Lower leg skin (tissue), 3 donors: ENCODE measurements at regions not wholly inside any gene's neighbourhood (a gene's known extent, or its start where the extent isn't known, plus 50 kb on each side); places are given as distances from the start of the nearest gene placed in this dataset.

Source experiments
- POLR2A ChIP-seq, 2 donors: fragments of 450-650 bp; IDR thresholded peaks; one replicate each; pipeline ENCODE4 v1.6.1; 2016 to 2017; ENCODE audit warnings: antibody characterized with exemption in 2 of 2, mild to moderate bottlenecking in 1 of 2, moderate library complexity in 1 of 2
- TF ChIP-seq, protein P1 (sequence below), 3 donors: fragments of 450-650 bp; IDR thresholded peaks; one replicate each; pipeline ENCODE4 v1.5.1; 2016; ENCODE audit warnings: antibody characterized with exemption in 3 of 3, mild to moderate bottlenecking in 3 of 3, moderate library complexity in 2 of 3

DNA sequence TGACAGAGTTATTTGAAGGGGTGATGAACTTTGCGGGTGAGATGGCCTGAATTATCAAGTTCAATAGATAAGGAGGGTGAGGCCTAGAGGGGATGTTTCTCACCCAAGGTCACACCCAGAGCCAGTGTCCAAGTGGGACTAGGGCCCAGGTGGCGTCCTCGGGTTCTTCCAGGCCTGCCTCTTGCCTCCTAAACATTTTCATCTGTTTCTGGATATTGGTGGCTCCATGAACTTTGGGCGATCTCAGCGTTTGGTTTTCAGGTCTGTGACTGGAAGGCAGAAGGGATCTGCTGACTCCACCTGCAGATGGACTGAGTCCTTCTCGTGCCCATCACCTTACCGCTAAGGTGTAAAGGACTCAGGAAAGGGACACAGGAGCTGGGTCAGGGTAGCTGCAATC is 137.3 kb downstream of the DDX1 start:
- TF ChIP-seq, protein P1, sequence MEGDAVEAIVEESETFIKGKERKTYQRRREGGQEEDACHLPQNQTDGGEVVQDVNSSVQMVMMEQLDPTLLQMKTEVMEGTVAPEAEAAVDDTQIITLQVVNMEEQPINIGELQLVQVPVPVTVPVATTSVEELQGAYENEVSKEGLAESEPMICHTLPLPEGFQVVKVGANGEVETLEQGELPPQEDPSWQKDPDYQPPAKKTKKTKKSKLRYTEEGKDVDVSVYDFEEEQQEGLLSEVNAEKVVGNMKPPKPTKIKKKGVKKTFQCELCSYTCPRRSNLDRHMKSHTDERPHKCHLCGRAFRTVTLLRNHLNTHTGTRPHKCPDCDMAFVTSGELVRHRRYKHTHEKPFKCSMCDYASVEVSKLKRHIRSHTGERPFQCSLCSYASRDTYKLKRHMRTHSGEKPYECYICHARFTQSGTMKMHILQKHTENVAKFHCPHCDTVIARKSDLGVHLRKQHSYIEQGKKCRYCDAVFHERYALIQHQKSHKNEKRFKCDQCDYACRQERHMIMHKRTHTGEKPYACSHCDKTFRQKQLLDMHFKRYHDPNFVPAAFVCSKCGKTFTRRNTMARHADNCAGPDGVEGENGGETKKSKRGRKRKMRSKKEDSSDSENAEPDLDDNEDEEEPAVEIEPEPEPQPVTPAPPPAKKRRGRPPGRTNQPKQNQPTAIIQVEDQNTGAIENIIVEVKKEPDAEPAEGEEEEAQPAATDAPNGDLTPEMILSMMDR (IDR thresholded peaks at IDR 0.05) = no peak
- TF ChIP-seq POLR2A (IDR thresholded peaks at IDR 0.05) = no peak
